GM21390 (cell line): ENCODE measurements at regions not wholly inside any gene's neighbourhood (a gene's known extent, or its start where the extent isn't known, plus 50 kb on each side); places are given as distances from the start of the nearest gene placed in this dataset.
"Not testable (repeated sequence)": the region's sequence is repeated elsewhere in the genome, so short reads cannot be mapped to it uniquely, and the experiment has no call there.

ENCODE experiments used
- ATAC-seq: cut with Tn5 transposase; IDR thresholded peaks from one replicate; pipeline ENCODE4 v1.9.1; 2021; ENCODE audit not compliant: unreplicated experiment

- ATAC-seq: no peak
Observed at GRCh38 chr3:33956206-33956605, 157.8 kb downstream of the PDCD6IP start.

- ATAC-seq: no peak
Observed at GRCh38 chr3:33956776-33957175, 158.3 kb downstream of the PDCD6IP start.

- ATAC-seq: no peak
Observed at GRCh38 chr3:33957176-33957575, 158.7 kb downstream of the PDCD6IP start.

GRCh38 chr3:33958661-33959060 lies 160.2 kb downstream of the PDCD6IP start:
- ATAC-seq: no peak

- no peak for ATAC-seq
Observed at GRCh38 chr3:33962396-33962795, 164.0 kb downstream of the PDCD6IP start.

- ATAC-seq: not testable (repeated sequence)
Observed at GRCh38 chr3:33970180-33970579, 171.8 kb downstream of the PDCD6IP start.

GRCh38 chr3:33971055-33971454 lies 172.6 kb downstream of the PDCD6IP start:
- no peak for ATAC-seq

GRCh38 chr3:33975463-33975862 lies 177.0 kb downstream of the PDCD6IP start:
- no peak for ATAC-seq

GRCh38 chr3:33977227-33977626 lies 178.8 kb downstream of the PDCD6IP start:
- ATAC-seq: no peak

- peak; percentile 53 for ATAC-seq
Observed at GRCh38 chr3:33980252-33980651, 181.8 kb downstream of the PDCD6IP start.

- ATAC-seq: no peak
Observed at GRCh38 chr3:33982269-33982798, 183.9 kb downstream of the PDCD6IP start.

- ATAC-seq: not testable (repeated sequence)
Observed at GRCh38 chr3:33982949-33983348, 184.5 kb downstream of the PDCD6IP start.

- no peak for ATAC-seq
Observed at GRCh38 chr3:33989229-33989628, 190.8 kb downstream of the PDCD6IP start.

GRCh38 chr3:33991673-33992072 lies 193.2 kb downstream of the PDCD6IP start:
- no peak for ATAC-seq

- no peak for ATAC-seq
Observed at GRCh38 chr3:33993631-33994030, 195.2 kb downstream of the PDCD6IP start.

GRCh38 chr3:33994568-33994967 lies 196.1 kb downstream of the PDCD6IP start:
- no peak for ATAC-seq

GRCh38 chr3:34000301-34000700 lies 201.9 kb downstream of the PDCD6IP start:
- ATAC-seq: no peak

GRCh38 chr3:34001022-34001421 lies 202.6 kb downstream of the PDCD6IP start:
- ATAC-seq: no peak

- ATAC-seq: no peak
Observed at GRCh38 chr3:34001990-34002389, 203.6 kb downstream of the PDCD6IP start.

GRCh38 chr3:34002569-34003100 lies 204.2 kb downstream of the PDCD6IP start:
- no peak for ATAC-seq

- ATAC-seq: no peak
Observed at GRCh38 chr3:34005886-34006285, 207.5 kb downstream of the PDCD6IP start.

GRCh38 chr3:34008191-34008590 lies 209.8 kb downstream of the PDCD6IP start:
- ATAC-seq: peak; percentile 46
